K562 (cell line): ENCODE measurements at regions not wholly inside any gene's neighbourhood (a gene's known extent, or its start where the extent isn't known, plus 50 kb on each side); places are given as distances from the start of the nearest gene placed in this dataset.

Source experiments
- ATAC-seq: fragments of 200-7000 bp; cut with Tn5 transposase; 3 replicates; pipeline ENCODE4 v1.9.1; 2020; ENCODE audit warnings: moderate library complexity
- BruUV-seq: library from RNA; stranded (reverse); fragments of 400-500 nt; replicated peaks from 2 replicates; lab custom pipeline; 2021; lab: Mats Ljungman, UMichigan
- CTCF ChIA-PET: fragments of 300-600 bp; formaldehyde crosslinking; extraction: SDS; loops from one replicate; lab custom pipeline; 2021; ENCODE audit warnings: low intra/inter-chr PET ratio; lab: Yijun Ruan, JAX
- POLR2A ChIA-PET: fragments of 300-600, 350-650 bp; sonication (Branson Sonifier 250); formaldehyde crosslinking; extraction: SDS; loops from one replicate; lab custom pipeline; 2021; ENCODE audit warnings: antibody characterized with exemption, inconsistent platforms; lab: Yijun Ruan, JAX
- DNase-seq, 4 experiments: peaks; one replicate each; pipeline versions ENCODE4 v3.0.0 to v3.0.0-alpha.2; 2011 to 2018; ENCODE audit warnings: low spot score in 3 of 4, mixed read lengths in 3 of 4; ENCODE audit errors: extremely low read depth in 1 of 4
- FAIRE-seq: peaks from 2 replicates; lab custom pipeline; 2011; peaks lifted over from hg19 to GRCh38; lab: Jason Lieb, UNC
- H2AFZ ChIP-seq: 2 replicates; pipeline ENCODE4 v1.6.0; 2011; ENCODE audit warnings: low read depth, low read length, control low read depth, inconsistent platforms
- H3K27ac ChIP-seq: fragments of 200-600 bp; 3 replicates; pipeline ENCODE4 v1.8.0; 2011; ENCODE audit warnings: low read depth, mild to moderate bottlenecking, control low read depth, inconsistent platforms, low read length, moderate library complexity, mixed read lengths; ENCODE audit errors: extremely low read depth
- H3K27me3 ChIP-seq, 2 experiments: fragments of 300-600 bp in 1 of 2; 2 replicates in 1 of 2; 3 replicates in 1 of 2; pipeline versions ENCODE4 v1.6.0 to v1.8.0; 2011; ENCODE audit warnings: inconsistent platforms in 2 of 2, low read length in 2 of 2, mild to moderate bottlenecking in 1 of 2, mixed read lengths in 1 of 2, moderate library complexity in 1 of 2; ENCODE audit not compliant: control insufficient read depth in 2 of 2, insufficient read depth in 2 of 2
- H3K36me3 ChIP-seq: fragments of 300-600 bp; 3 replicates; pipeline ENCODE4 v1.8.0; 2011; ENCODE audit warnings: mild to moderate bottlenecking, low read length, inconsistent platforms; ENCODE audit not compliant: control insufficient read depth, insufficient read depth
- H3K4me1 ChIP-seq, 2 experiments: fragments of 200-600 bp in 1 of 2; replicated peaks in 1 of 2; 2 replicates in 1 of 2; 3 replicates in 1 of 2; pipeline versions ENCODE4 v1.5.1 to v1.8.0; 2011; ENCODE audit warnings: inconsistent platforms in 2 of 2, low read length in 2 of 2, mild to moderate bottlenecking in 1 of 2, mixed read lengths in 1 of 2, moderate library complexity in 1 of 2; ENCODE audit not compliant: control insufficient read depth in 2 of 2, insufficient read depth in 2 of 2
- H3K4me2 ChIP-seq: 2 replicates; pipeline ENCODE4 v1.6.1; 2011; ENCODE audit warnings: low read length, control low read depth, inconsistent platforms, mixed read lengths; ENCODE audit not compliant: insufficient read depth
- H3K4me3 ChIP-seq: fragments of 200-600 bp; sonication (generic), shearing (Covaris generic); 2 replicates; pipeline ENCODE4 v1.5.1; 2016; ENCODE audit warnings: control low read depth, inconsistent platforms
- H3K79me2 ChIP-seq: fragments of 200-600 bp; 3 replicates; pipeline ENCODE4 v1.8.0; 2011; ENCODE audit warnings: low read length, inconsistent platforms; ENCODE audit not compliant: control insufficient read depth, insufficient read depth
- H3K9ac ChIP-seq, 2 experiments: 2 replicates each; pipeline versions ENCODE4 v1.6.0 to v1.6.1; 2011; ENCODE audit warnings: low read depth in 2 of 2, low read length in 2 of 2, control low read depth in 1 of 2, inconsistent platforms in 1 of 2, mild to moderate bottlenecking in 1 of 2, mixed read lengths in 1 of 2; ENCODE audit not compliant: insufficient read depth in 1 of 2
- H3K9me1 ChIP-seq: one replicate; pipeline ENCODE4 v1.6.0; 2011; ENCODE audit warnings: inconsistent platforms, mild to moderate bottlenecking, low read length, moderate library complexity; ENCODE audit not compliant: control insufficient read depth, insufficient read depth
- H3K9me3 ChIP-seq: replicated peaks from 2 replicates; pipeline ENCODE4 v1.5.1; 2011; ENCODE audit warnings: low read depth, low read length, inconsistent platforms; ENCODE audit not compliant: control insufficient read depth, insufficient read depth
- H4K20me1 ChIP-seq: replicated peaks from 2 replicates; pipeline ENCODE4 v1.6.1; 2011; ENCODE audit warnings: low read length, inconsistent platforms, mixed read lengths; ENCODE audit not compliant: control insufficient read depth, insufficient read depth
- CTCFL ChIP-seq: IDR thresholded peaks from 2 replicates; pipeline ENCODE4 v1.6.1; 2011; ENCODE audit warnings: borderline replicate concordance, low read depth, mild to moderate bottlenecking, moderate library complexity, low read length; ENCODE audit not compliant: insufficient read depth, poor library complexity, severe bottlenecking
- KLF16 ChIP-seq: IDR thresholded peaks from 2 replicates; pipeline ENCODE4 v1.6.1; 2016; ENCODE audit warnings: antibody characterized with exemption
- REST ChIP-seq, 2 experiments: fragments of 450-650 bp; formaldehyde crosslinking in 1 of 2; IDR thresholded peaks; 2 replicates each; pipeline versions ENCODE4 v1.4.0 to v1.6.1; 2014 to 2020; ENCODE audit warnings: mild to moderate bottlenecking in 2 of 2, borderline replicate concordance in 1 of 2, low read depth in 1 of 2
- SMC3 ChIP-seq: conservative IDR thresholded peaks from 2 replicates; pipeline ENCODE4 v1.6.1; 2011; ENCODE audit warnings: low read depth, low read length, improper control_type of control experiment; ENCODE audit not compliant: insufficient read depth
- STAG1 ChIP-seq: sonication (generic); formaldehyde crosslinking; IDR thresholded peaks from 2 replicates; pipeline ENCODE4 v1.5.0; 2020; ENCODE audit warnings: missing genetic modification reagents, borderline replicate concordance
- ZNF3 ChIP-seq: fragments of 250-450 bp; sonication (Bioruptor Pico); IDR thresholded peaks from 2 replicates; pipeline ENCODE4 v1.5.0; 2021; ENCODE audit warnings: mild to moderate bottlenecking, moderate library complexity
- ZNF561 ChIP-seq: fragments of 450-650 bp; formaldehyde crosslinking; conservative IDR thresholded peaks from 2 replicates; pipeline ENCODE4 v1.4.0; 2020; ENCODE audit warnings: mild to moderate bottlenecking, moderate library complexity
- WGBS: fragments of 100-300 bp; shearing (Covaris generic); methylation state at CpG from one replicate; pipeline ENCODE4 v1.1.6; 2016; ENCODE audit warnings: low coverage, mixed read lengths; ENCODE audit not compliant: insufficient coverage; ENCODE audit errors: missing lambda C conversion rate; 5-methylcytosine and 5-hydroxymethylcytosine counted together
- in situ Hi-C: fragments of 300-500 bp; cut with MboI; formaldehyde crosslinking; loops from 4 replicates; pipeline ENCODE4 v1.15.0; 2018; ENCODE audit warnings: inconsistent platforms, mixed read lengths
- intact Hi-C: fragments of 100-400 bp; cut with micrococcal nuclease; formaldehyde crosslinking; loops from 2 replicates; pipeline ENCODE4 v1.14.2; 2022

- no peaks in the 10 kb centered on the region for H3K4me1 ChIP-seq
- no peak overlapping the region for H3K27ac ChIP-seq
- H3K9ac ChIP-seq, result no peak overlapping the region
- FAIRE-seq (peak; percentile 75), DNase-seq (peak; percentile 62 to 69 (median 66)), ATAC-seq (peak; percentile 86)
- H4K20me1 ChIP-seq, result no peaks in the 10 kb centered on the region
- no peak overlapping the region for H2AFZ ChIP-seq
- no peaks in the 10 kb centered on the region; the same call in 1 of the 2 replicates for H3K9me3 ChIP-seq
- CTCF ChIA-PET, result interaction anchor here (1.2 kb wide), 1 partner anchor 1885 kb away, joined by 3 read pairs; no protein-coding TSS in a partner anchor
- BruUV-seq, result no TSS peak
- no peaks in the 10 kb centered on the region for H3K27me3 ChIP-seq
- H3K4me2 ChIP-seq, result no peak overlapping the region
- H3K9me1 ChIP-seq, result no peaks in the 10 kb centered on the region
- no peak overlapping the region for H3K4me3 ChIP-seq
- in situ Hi-C loops, result no loop called here
- H3K36me3 ChIP-seq, result no peaks in the 10 kb centered on the region
- H3K79me2 ChIP-seq, result no peaks in the 10 kb centered on the region
- POLR2A ChIA-PET, result no interaction called here
- WGBS, result 1% methylated on average over 9 of the region's 9 CpGs
- intact Hi-C loops, result loop anchor here (5.0 to 10.0 kb wide), 2 partner anchors 1884 to 1997 kb away; no protein-coding TSS in a partner anchor
- peak; percentile 35; the same call in 1 of the 2 replicates for TF ChIP-seq SMC3
- no peak for TF ChIP-seq STAG1 (CRISPR knock-in tag)
- peak; percentile 29; the same call in 1 of the 2 replicates for TF ChIP-seq KLF16
- no peak for TF ChIP-seq ZNF3 (CRISPR knock-in tag)
- TF ChIP-seq ZNF561 (CRISPR knock-in tag), result no peak
- peak; percentile 26 for TF ChIP-seq CTCFL
- TF ChIP-seq REST (IDR thresholded peaks at IDR 0.05; ENCODE audit: borderline replicate concordance), result peak; percentile 33; the same call in 1 of the 2 replicates
- TF ChIP-seq REST (CRISPR knock-in tag; IDR thresholded peaks at IDR 0.05; ENCODE audit: low read depth), result no peak
Observed at GRCh38 chr7:80018941-80019808, 115.5 kb upstream of the GNAI1 start.
